ENCODE measurements at regions not wholly inside any gene's neighbourhood (a gene's known extent, or its start where the extent isn't known, plus 50 kb on each side); places are given as distances from the start of the nearest gene placed in this dataset.

DNA sequence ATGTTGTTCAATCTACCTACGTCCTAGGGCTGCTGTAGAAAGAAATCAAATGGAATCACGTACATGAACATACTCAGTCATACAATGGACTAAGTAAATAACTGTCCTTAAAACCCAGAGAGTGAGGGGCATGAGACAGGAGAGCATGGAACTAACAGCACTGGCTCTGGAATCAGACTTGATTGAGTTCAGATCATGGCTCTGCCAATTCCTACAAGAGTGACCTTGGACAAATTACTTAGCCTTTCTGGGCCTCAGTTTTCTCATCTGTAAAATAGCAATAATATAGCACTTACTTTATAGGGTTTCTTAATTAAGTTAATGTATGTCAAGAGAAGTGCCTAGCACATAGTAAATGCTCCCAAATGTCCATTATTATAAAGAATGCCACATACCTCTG lies 106.8 kb downstream of the HNRNPLL start:
- Histone ChIP-seq H3K4me3 (ENCODE audit: low read depth, low read length, poor library complexity, severe bottlenecking) (no peak overlapping the region), H3K4me2 (ENCODE audit: low read length) (no peak overlapping the region), H3K27me3 (ENCODE audit: insufficient read depth, low read length) (no peaks in the 10 kb centered on the region), H3K4me1 (ENCODE audit: insufficient read depth, low read length, severe bottlenecking) (no peaks in the 10 kb centered on the region), H3K36me3 (ENCODE audit: insufficient read depth, low read length) (no peaks in the 10 kb centered on the region), H3K9me2 (ENCODE audit: low read depth, low read length) (no peaks in the 10 kb centered on the region), H3K9ac (ENCODE audit: low read length) (no peak overlapping the region), H4K20me1 (ENCODE audit: insufficient read depth, low read length) (no peaks in the 10 kb centered on the region), H3F3A (ENCODE audit: insufficient read depth, low read length) (no peaks in the 10 kb centered on the region), H2AFZ (ENCODE audit: low read length) (no peak overlapping the region), H3K79me2 (ENCODE audit: insufficient read depth, low read length) (no peaks in the 10 kb centered on the region), H3K27ac (ENCODE audit: low read depth, low read length, poor library complexity, severe bottlenecking) (no peak overlapping the region), H3K9me3 (ENCODE audit: low read length) (no peaks in the 10 kb centered on the region)
- TF ChIP-seq EZH2 (IDR thresholded peaks at IDR 0.05; ENCODE audit: borderline replicate concordance, low read length), result no peak
- TF ChIP-seq, protein P1, sequence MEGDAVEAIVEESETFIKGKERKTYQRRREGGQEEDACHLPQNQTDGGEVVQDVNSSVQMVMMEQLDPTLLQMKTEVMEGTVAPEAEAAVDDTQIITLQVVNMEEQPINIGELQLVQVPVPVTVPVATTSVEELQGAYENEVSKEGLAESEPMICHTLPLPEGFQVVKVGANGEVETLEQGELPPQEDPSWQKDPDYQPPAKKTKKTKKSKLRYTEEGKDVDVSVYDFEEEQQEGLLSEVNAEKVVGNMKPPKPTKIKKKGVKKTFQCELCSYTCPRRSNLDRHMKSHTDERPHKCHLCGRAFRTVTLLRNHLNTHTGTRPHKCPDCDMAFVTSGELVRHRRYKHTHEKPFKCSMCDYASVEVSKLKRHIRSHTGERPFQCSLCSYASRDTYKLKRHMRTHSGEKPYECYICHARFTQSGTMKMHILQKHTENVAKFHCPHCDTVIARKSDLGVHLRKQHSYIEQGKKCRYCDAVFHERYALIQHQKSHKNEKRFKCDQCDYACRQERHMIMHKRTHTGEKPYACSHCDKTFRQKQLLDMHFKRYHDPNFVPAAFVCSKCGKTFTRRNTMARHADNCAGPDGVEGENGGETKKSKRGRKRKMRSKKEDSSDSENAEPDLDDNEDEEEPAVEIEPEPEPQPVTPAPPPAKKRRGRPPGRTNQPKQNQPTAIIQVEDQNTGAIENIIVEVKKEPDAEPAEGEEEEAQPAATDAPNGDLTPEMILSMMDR (IDR thresholded peaks at IDR 0.05; ENCODE audit: low read length), result no peak

DNA sequence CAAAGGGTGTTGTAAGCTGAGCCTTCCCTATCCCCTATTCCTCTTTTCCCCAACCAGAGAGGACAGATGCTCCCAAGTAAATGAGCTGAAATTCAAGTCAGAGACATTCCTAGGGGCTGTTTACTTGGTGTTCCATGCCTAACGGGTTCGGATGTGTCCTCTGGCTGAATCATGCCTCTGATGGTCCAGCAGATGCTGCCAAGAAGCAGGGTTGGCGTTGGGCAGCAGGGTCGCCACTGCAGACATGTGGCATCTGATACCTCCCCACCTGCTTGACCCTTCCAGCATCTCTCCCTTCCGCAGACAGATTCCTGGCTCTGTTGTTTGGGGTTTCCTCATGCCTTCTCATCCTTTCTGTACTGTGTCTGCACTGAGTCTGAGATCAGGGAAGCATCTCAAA lies 108.3 kb downstream of the HNRNPLL start:
- H3F3A ChIP-seq (ENCODE audit: insufficient read depth, low read length), result no peaks in the 10 kb centered on the region
- H3K4me2 ChIP-seq (ENCODE audit: low read length), result no peak overlapping the region
- no peaks in the 10 kb centered on the region for H3K9me3 ChIP-seq (ENCODE audit: low read length)
- no peak overlapping the region for H3K9ac ChIP-seq (ENCODE audit: low read length)
- no peak for TF ChIP-seq EZH2 (IDR thresholded peaks at IDR 0.05; ENCODE audit: borderline replicate concordance, low read length)
- TF ChIP-seq, protein P1 (IDR thresholded peaks at IDR 0.05; ENCODE audit: low read length), result no peak
- H3K9me2 ChIP-seq (ENCODE audit: low read depth, low read length), result no peaks in the 10 kb centered on the region
- no peaks in the 10 kb centered on the region for H4K20me1 ChIP-seq (ENCODE audit: insufficient read depth, low read length)
- H3K4me1 ChIP-seq (ENCODE audit: insufficient read depth, low read length, severe bottlenecking), result no peaks in the 10 kb centered on the region
- H3K27me3 ChIP-seq (ENCODE audit: insufficient read depth, low read length), result no peaks in the 10 kb centered on the region
- no peaks in the 10 kb centered on the region for H3K79me2 ChIP-seq (ENCODE audit: insufficient read depth, low read length)
- H3K36me3 ChIP-seq (ENCODE audit: insufficient read depth, low read length), result no peaks in the 10 kb centered on the region
- H3K27ac ChIP-seq (ENCODE audit: low read depth, low read length, poor library complexity, severe bottlenecking), result no peak overlapping the region
- no peak overlapping the region for H2AFZ ChIP-seq (ENCODE audit: low read length)
- no peak overlapping the region for H3K4me3 ChIP-seq (ENCODE audit: low read depth, low read length, poor library complexity, severe bottlenecking)

DNA sequence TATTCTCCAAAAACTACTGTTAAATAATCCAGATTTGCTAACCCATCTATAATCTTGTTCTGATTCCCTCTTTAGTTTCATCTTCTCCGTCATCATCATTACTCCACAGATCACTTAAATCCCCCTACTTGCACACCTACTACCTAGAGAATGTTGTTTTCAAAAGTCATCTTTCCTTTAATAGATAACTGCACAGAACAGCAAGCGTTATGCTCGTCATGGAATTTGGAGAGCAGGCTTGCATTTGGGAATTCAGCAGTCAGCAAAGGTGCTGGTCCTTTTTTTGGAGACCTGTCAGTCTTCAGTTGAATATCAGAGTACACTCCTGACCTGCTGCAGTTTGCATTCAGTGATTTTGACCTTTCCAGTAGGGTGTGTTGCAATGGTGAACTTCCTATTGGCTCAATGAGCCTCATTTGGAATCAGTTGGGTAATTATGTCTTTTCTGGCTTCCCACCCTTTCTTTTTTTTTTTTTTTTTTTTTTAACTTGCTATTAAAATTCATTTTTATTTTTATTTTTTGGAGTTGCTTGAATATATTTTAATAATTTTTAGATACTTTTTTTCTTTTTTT lies 110.6 kb downstream of the HNRNPLL start:
- Histone ChIP-seq H4K20me1 (ENCODE audit: insufficient read depth, low read length) (no peaks in the 10 kb centered on the region), H3K79me2 (ENCODE audit: insufficient read depth, low read length) (no peaks in the 10 kb centered on the region), H3K27me3 (ENCODE audit: insufficient read depth, low read length) (no peaks in the 10 kb centered on the region), H2AFZ (ENCODE audit: low read length) (no peak overlapping the region), H3K4me1 (ENCODE audit: insufficient read depth, low read length, severe bottlenecking) (no peaks in the 10 kb centered on the region), H3F3A (ENCODE audit: insufficient read depth, low read length) (no peaks in the 10 kb centered on the region), H3K36me3 (ENCODE audit: insufficient read depth, low read length) (no peaks in the 10 kb centered on the region), H3K4me2 (ENCODE audit: low read length) (no peak overlapping the region), H3K9me3 (ENCODE audit: low read length) (no peaks in the 10 kb centered on the region), H3K4me3 (ENCODE audit: low read depth, low read length, poor library complexity, severe bottlenecking) (no peak overlapping the region), H3K27ac (ENCODE audit: low read depth, low read length, poor library complexity, severe bottlenecking) (no peak overlapping the region), H3K9ac (ENCODE audit: low read length) (no peak overlapping the region), H3K9me2 (ENCODE audit: low read depth, low read length) (no peaks in the 10 kb centered on the region)
- TF ChIP-seq EZH2 (IDR thresholded peaks at IDR 0.05; ENCODE audit: borderline replicate concordance, low read length), result no peak
- TF ChIP-seq, protein P1 (IDR thresholded peaks at IDR 0.05; ENCODE audit: low read length), result no peak

All from OCI-LY1 (cell line).